LNCAP (cell line): ENCODE measurements at regions not wholly inside any gene's neighbourhood (a gene's known extent, or its start where the extent isn't known, plus 50 kb on each side); places are given as distances from the start of the nearest gene placed in this dataset.

Source experiments
- TF ChIP-seq, protein P1 (sequence below): fragments of 450-650 bp; IDR thresholded peaks from 2 replicates; pipeline ENCODE4 v1.5.1; 2017; ENCODE audit warnings: mild to moderate bottlenecking

DNA sequence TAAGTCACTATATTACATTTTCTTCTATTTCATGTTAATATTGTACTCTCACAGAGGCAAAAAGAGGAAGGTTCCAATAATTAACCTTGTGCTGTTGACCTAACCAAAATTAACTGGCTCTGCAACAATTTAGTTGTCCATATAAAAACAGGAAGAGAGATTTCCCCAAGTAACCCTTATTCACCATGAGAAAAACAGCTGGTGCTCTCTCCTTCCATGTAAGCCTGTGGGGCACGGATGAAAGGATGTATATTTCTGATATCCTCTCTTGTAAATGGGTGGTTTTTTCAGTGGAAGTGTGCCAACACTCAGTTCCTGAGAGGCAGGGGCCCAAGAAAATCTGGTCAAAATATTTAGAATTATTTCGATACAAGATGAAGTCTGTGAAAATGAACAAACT lies 358.1 kb downstream of the CRPPA start:
- TF ChIP-seq, protein P1, sequence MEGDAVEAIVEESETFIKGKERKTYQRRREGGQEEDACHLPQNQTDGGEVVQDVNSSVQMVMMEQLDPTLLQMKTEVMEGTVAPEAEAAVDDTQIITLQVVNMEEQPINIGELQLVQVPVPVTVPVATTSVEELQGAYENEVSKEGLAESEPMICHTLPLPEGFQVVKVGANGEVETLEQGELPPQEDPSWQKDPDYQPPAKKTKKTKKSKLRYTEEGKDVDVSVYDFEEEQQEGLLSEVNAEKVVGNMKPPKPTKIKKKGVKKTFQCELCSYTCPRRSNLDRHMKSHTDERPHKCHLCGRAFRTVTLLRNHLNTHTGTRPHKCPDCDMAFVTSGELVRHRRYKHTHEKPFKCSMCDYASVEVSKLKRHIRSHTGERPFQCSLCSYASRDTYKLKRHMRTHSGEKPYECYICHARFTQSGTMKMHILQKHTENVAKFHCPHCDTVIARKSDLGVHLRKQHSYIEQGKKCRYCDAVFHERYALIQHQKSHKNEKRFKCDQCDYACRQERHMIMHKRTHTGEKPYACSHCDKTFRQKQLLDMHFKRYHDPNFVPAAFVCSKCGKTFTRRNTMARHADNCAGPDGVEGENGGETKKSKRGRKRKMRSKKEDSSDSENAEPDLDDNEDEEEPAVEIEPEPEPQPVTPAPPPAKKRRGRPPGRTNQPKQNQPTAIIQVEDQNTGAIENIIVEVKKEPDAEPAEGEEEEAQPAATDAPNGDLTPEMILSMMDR, result no peak

DNA sequence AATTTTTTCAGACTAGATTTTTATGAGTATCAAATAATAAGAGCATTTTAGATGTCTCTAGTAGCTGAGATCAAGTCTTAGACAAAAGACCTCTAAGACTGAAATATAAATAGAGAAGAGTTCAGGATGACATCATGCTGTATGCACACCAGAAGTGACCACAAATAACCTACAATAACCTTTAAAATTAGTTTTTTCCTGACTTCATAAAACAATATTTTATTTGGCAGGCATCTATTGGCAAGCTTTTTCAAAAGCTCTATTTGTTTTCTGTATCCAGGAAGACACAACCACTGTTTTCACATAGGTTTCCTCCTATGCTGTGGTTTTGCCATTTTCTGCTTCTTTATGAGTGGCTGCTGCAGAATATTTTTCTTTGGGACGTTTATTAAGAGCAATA lies 359.1 kb downstream of the CRPPA start:
- TF ChIP-seq, protein P1, result no peak

DNA sequence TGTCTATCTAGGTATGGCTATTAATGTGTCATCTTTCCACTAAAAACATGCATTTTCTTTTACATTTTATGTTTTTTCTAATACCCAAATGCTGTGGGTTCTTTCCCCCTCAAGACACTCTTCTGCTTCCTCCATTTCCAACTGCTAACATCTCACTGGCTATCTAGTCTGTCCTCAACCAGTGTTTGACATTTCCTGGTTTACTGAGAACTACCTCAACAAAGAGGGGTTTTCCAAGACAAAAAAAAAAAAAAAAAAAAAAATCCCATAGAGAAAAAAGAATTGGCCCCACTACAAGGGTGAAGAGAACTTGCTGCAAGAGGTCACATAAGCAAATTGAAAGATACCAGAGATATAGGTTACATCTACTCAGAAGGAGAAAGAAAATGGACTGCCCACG lies 359.7 kb downstream of the CRPPA start:
- TF ChIP-seq, protein P1, result no peak

DNA sequence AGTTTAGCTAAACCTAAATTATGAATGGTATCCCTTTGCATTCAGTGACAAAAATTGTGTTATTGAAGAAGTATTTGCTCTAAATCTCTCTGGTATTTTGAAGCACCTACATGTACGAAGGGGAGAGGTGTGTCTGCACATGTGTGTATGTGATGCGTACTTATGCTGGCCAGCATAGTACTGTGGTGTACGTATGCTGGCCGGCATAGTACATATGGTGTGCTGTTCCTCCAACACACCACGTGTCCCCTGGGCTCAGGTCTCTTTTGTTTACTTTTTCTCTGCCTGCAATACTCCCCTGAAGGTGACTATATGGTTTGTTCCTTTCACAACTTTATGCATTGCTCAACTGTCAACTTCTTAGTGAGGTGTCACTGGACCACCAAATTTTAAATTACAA lies 360.3 kb downstream of the CRPPA start:
- TF ChIP-seq, protein P1, result no peak

DNA sequence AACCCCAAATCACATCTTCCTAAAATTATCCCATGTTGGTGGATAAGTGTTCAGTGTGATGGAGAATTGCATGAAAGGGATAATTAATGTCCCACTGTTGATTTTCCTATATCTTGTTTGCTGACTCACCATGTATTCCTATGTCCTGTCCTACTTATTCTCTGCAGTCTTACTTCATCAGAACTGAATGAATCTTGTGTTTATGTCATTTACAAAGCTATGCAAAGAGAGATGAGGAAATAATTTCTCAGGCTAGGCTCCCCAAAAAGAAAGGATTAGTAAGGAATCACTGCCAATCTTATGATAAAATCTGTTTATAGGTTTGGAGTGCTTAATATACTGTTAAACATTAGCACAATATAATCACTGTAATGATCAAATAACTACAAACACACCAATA lies 360.8 kb downstream of the CRPPA start:
- TF ChIP-seq, protein P1, result no peak

DNA sequence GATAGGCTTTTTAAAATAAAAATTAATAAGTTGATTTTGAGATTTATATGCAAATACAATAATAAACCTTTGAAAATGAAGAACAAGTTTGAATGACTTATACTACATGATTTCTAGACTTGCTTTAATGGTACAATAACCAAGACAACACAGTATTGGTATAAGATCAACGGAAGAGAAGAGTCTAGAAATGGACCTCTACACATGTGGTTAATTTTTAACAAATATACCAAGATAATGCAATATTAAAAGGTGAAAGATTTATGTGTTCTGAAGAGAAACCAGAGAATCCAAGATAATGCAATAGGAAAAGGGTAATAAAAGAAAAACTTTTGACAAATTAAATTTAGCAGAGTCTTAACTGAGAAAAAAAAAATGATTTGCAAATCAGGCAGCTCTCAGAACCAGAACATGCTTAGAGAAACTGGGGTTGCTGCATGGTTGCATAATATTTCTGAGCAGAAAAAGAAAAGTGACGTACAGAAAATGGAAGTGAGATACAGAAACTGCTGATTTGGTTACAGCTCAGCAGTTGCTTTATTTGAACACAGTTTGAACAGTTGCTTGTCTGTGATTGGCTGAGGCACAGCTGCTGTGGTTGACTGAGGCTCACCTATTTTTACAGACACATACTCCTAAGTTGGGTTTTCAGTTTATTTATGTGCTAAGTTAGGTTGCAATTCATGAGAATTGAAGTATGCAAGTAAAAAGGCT lies 365.9 kb downstream of the CRPPA start:
- TF ChIP-seq, protein P1, result no peak

DNA sequence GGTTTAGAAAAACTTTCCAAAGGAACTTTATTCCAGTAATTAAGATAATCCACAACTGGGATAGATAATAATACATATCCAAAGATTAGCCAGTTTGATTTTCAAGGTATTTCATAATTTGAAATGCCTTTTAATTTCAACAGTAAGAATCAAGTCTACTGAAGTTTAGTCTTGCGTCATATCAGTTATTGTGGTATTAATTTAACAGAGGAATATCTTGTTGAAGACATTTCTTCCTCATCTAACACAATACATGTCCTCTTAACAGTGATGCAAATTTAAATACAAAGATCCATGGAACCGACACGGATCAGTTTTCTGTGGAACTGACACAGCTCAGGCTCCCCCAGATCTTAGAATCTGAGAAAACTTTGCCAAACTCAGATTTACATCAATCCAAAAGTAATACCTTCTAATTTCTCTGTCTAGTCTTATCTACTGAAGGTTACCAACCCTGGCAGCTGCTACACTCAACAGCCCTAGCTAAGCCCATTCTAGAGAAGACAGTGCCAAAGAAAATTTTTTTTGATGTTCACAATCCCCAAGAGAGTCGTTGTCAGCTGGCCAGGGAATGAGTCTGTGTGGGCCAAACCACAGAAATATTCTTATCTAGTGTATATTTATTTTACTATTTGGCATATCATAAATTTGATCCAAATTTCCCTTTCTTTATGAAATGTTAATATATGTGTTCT lies 365.2 kb upstream of the MEOX2 start:
- TF ChIP-seq, protein P1, result no peak
